ENCODE measurements at regions not wholly inside any gene's neighbourhood (a gene's known extent, or its start where the extent isn't known, plus 50 kb on each side); places are given as distances from the start of the nearest gene placed in this dataset.

GRCh38 chr15:69735121-69735520 lies 282.5 kb downstream of the RPLP1 start:
- DNase-seq = no peak
- WGBS, 2 donors = 52 to 60% methylated on average over 4 of the region's 4 CpGs

GRCh38 chr15:69736161-69736560 lies 283.5 kb downstream of the RPLP1 start:
- WGBS, 2 donors = 64 to 100% methylated on average over 3 of the region's 3 CpGs
- intact Hi-C loops (cut with DNase I) = no loop called here
- TF ChIP-seq, protein P1, sequence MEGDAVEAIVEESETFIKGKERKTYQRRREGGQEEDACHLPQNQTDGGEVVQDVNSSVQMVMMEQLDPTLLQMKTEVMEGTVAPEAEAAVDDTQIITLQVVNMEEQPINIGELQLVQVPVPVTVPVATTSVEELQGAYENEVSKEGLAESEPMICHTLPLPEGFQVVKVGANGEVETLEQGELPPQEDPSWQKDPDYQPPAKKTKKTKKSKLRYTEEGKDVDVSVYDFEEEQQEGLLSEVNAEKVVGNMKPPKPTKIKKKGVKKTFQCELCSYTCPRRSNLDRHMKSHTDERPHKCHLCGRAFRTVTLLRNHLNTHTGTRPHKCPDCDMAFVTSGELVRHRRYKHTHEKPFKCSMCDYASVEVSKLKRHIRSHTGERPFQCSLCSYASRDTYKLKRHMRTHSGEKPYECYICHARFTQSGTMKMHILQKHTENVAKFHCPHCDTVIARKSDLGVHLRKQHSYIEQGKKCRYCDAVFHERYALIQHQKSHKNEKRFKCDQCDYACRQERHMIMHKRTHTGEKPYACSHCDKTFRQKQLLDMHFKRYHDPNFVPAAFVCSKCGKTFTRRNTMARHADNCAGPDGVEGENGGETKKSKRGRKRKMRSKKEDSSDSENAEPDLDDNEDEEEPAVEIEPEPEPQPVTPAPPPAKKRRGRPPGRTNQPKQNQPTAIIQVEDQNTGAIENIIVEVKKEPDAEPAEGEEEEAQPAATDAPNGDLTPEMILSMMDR (IDR thresholded peaks at IDR 0.05) = no peak
- no peak for TF ChIP-seq POLR2A (IDR thresholded peaks at IDR 0.05)
- DNase-seq = no peak
- H3K27ac ChIP-seq = no peak overlapping the region
- H3K27me3 ChIP-seq = no peaks in the 10 kb centered on the region
- no peaks in the 10 kb centered on the region for H3K9me3 ChIP-seq
- no peaks in the 10 kb centered on the region for H3K4me1 ChIP-seq
- no peaks in the 10 kb centered on the region for H3K36me3 ChIP-seq
- H3K4me3 ChIP-seq (replicated peaks in 1 of 3) = no peak overlapping the region

More at GRCh38 chr15:69735121-69735520, 282.5 kb downstream of the RPLP1 start:
- Histone ChIP-seq H3K4me3 (replicated peaks in 1 of 3) (no peak overlapping the region), H3K9me3 (no peaks in the 10 kb centered on the region), H3K4me1 (no peaks in the 10 kb centered on the region), H3K27me3 (no peaks in the 10 kb centered on the region), H3K27ac (no peak overlapping the region), H3K36me3 (no peaks in the 10 kb centered on the region)
- intact Hi-C loops (cut with DNase I) = no loop called here
- TF ChIP-seq, protein P1 (IDR thresholded peaks at IDR 0.05) = no peak
- TF ChIP-seq POLR2A (IDR thresholded peaks at IDR 0.05) = no peak

DNA sequence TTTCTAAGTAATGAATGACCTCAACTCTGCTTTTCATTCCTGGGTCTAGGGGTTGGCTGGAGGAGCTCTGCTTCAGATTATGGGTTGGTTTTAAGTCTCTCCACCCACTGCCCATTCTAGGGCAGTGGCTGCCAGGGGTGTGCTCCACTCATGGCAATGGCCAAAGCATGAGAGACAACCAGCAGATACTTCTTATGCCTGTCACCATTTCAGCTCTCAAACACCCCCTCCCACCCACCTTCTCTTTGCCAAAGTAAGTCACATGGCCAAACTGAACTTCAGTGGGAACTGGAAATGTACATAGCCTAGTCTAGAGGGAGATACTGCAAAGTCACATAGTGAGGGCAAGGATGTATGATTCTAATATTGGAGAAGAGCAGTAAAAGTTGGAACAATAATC lies 285.3 kb downstream of the RPLP1 start:
- Histone ChIP-seq H3K36me3 (no peaks in the 10 kb centered on the region), H3K4me3 (replicated peaks in 1 of 3) (no peak overlapping the region), H3K27me3 (no peaks in the 10 kb centered on the region), H3K9me3 (no peaks in the 10 kb centered on the region), H3K27ac (no peak overlapping the region), H3K4me1 (no peaks in the 10 kb centered on the region)
- no peak for DNase-seq
- intact Hi-C loops (cut with DNase I) = no loop called here
- TF ChIP-seq, protein P1 (IDR thresholded peaks at IDR 0.05) = no peak

DNA sequence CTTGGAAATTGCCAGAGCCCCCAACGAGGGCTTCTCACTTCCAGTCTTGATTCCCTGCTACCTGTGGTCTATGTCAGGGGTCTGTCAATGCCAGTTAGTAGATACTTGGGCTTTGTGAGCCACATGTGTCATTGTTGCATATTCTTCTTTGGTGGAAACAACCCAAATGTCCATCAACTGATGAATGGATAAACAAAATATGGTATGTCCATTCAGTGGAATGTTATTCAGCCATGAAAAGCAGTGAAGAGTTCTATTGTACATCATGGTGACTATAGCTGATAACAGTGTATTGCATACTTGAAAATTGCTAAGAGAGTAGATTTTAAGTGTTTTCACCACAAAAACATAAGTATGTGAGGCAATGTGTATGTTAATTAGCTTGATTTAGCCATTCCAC lies 288.1 kb downstream of the RPLP1 start:
- Histone ChIP-seq H3K36me3 (no peaks in the 10 kb centered on the region), H3K27me3 (no peaks in the 10 kb centered on the region), H3K4me1 (no peaks in the 10 kb centered on the region), H3K27ac (no peak overlapping the region), H3K4me3 (replicated peaks in 1 of 3) (no peak overlapping the region), H3K9me3 (no peaks in the 10 kb centered on the region)
- 86 to 90% methylated on average over 1 of the region's 1 CpG for WGBS, 2 donors
- intact Hi-C loops (cut with DNase I) = no loop called here
- TF ChIP-seq, protein P1 (IDR thresholded peaks at IDR 0.05) = no peak
- TF ChIP-seq POLR2A (IDR thresholded peaks at IDR 0.05) = no peak
- no peak for DNase-seq

- no peak for TF ChIP-seq POLR2A (IDR thresholded peaks at IDR 0.05)
- TF ChIP-seq, protein P1 (IDR thresholded peaks at IDR 0.05) = no peak
- no peaks in the 10 kb centered on the region for H3K36me3 ChIP-seq
- H3K27ac ChIP-seq = no peak overlapping the region
- H3K4me1 ChIP-seq = no peaks in the 10 kb centered on the region
- H3K4me3 ChIP-seq (replicated peaks in 1 of 3) = no peak overlapping the region
- intact Hi-C loops (cut with DNase I) = no loop called here
- WGBS, 2 donors = 79 to 88% methylated on average over 9 of the region's 9 CpGs
- H3K9me3 ChIP-seq = no peaks in the 10 kb centered on the region
- DNase-seq = no peak
- no peaks in the 10 kb centered on the region for H3K27me3 ChIP-seq
These were observed 289.7 kb downstream of the RPLP1 start for GRCh38 chr15:69742361-69742760.

Data from thyroid gland (tissue), 4 donors.